ENCODE measurements at regions not wholly inside any gene's neighbourhood (a gene's known extent, or its start where the extent isn't known, plus 50 kb on each side); places are given as distances from the start of the nearest gene placed in this dataset.

- H3K4me1 Mint-ChIP-seq = peaks cover 7% of the 10 kb centered on the region; the same call in 1 of the 2 replicates
- CTCF ChIA-PET = no interaction called here
- no peak for ATAC-seq
These were observed 82.1 kb upstream of the FOXQ1 start for GRCh38 chr6:1229808-1230207.

GRCh38 chr6:1229301-1229700, 82.6 kb upstream of the FOXQ1 start:
- no peaks in the 10 kb centered on the region for H3K9me3 Mint-ChIP-seq
- TF ChIP-seq, protein P1, sequence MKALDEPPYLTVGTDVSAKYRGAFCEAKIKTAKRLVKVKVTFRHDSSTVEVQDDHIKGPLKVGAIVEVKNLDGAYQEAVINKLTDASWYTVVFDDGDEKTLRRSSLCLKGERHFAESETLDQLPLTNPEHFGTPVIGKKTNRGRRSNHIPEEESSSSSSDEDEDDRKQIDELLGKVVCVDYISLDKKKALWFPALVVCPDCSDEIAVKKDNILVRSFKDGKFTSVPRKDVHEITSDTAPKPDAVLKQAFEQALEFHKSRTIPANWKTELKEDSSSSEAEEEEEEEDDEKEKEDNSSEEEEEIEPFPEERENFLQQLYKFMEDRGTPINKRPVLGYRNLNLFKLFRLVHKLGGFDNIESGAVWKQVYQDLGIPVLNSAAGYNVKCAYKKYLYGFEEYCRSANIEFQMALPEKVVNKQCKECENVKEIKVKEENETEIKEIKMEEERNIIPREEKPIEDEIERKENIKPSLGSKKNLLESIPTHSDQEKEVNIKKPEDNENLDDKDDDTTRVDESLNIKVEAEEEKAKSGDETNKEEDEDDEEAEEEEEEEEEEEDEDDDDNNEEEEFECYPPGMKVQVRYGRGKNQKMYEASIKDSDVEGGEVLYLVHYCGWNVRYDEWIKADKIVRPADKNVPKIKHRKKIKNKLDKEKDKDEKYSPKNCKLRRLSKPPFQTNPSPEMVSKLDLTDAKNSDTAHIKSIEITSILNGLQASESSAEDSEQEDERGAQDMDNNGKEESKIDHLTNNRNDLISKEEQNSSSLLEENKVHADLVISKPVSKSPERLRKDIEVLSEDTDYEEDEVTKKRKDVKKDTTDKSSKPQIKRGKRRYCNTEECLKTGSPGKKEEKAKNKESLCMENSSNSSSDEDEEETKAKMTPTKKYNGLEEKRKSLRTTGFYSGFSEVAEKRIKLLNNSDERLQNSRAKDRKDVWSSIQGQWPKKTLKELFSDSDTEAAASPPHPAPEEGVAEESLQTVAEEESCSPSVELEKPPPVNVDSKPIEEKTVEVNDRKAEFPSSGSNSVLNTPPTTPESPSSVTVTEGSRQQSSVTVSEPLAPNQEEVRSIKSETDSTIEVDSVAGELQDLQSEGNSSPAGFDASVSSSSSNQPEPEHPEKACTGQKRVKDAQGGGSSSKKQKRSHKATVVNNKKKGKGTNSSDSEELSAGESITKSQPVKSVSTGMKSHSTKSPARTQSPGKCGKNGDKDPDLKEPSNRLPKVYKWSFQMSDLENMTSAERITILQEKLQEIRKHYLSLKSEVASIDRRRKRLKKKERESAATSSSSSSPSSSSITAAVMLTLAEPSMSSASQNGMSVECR (CRISPR knock-in tag; IDR thresholded peaks at IDR 0.05; ENCODE audit: borderline replicate concordance) = no peak
- TF ChIP-seq, protein P2, sequence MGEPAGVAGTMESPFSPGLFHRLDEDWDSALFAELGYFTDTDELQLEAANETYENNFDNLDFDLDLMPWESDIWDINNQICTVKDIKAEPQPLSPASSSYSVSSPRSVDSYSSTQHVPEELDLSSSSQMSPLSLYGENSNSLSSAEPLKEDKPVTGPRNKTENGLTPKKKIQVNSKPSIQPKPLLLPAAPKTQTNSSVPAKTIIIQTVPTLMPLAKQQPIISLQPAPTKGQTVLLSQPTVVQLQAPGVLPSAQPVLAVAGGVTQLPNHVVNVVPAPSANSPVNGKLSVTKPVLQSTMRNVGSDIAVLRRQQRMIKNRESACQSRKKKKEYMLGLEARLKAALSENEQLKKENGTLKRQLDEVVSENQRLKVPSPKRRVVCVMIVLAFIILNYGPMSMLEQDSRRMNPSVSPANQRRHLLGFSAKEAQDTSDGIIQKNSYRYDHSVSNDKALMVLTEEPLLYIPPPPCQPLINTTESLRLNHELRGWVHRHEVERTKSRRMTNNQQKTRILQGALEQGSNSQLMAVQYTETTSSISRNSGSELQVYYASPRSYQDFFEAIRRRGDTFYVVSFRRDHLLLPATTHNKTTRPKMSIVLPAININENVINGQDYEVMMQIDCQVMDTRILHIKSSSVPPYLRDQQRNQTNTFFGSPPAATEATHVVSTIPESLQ (CRISPR knock-in tag; IDR thresholded peaks at IDR 0.05) = no peak
- TF ChIP-seq TEAD1 (CRISPR knock-in tag; IDR thresholded peaks at IDR 0.05) = no peak
- TF ChIP-seq SOX15 (CRISPR knock-in tag; IDR thresholded peaks at IDR 0.05) = no peak
- no peak for TF ChIP-seq ZBTB21 (CRISPR knock-in tag; IDR thresholded peaks at IDR 0.05; ENCODE audit: borderline replicate concordance)
- TF ChIP-seq OVOL2 (CRISPR knock-in tag; IDR thresholded peaks at IDR 0.05; ENCODE audit: borderline replicate concordance) = no peak
- no peak for TF ChIP-seq MXD4 (CRISPR knock-in tag; IDR thresholded peaks at IDR 0.05; ENCODE audit: borderline replicate concordance)
- peaks cover 7% of the 10 kb centered on the region; the same call in 1 of the 2 replicates for H3K4me1 Mint-ChIP-seq
- DNase-seq (ENCODE audit: low spot score) (no peak), ATAC-seq (no peak)
- H3K27me3 Mint-ChIP-seq (ENCODE audit: low read depth) = peaks cover 6% of the 10 kb centered on the region; the same call in 1 of the 2 replicates
- CTCF ChIA-PET = no interaction called here
- no peak overlapping the region for H3K4me3 Mint-ChIP-seq
- no peaks in the 10 kb centered on the region for H3K36me3 Mint-ChIP-seq
- no peak overlapping the region for H3K27ac Mint-ChIP-seq
- POLR2A ChIA-PET = no interaction called here

More at GRCh38 chr6:1229808-1230207, 82.1 kb upstream of the FOXQ1 start:
- Mint-ChIP-seq H3K9me3 (no peaks in the 10 kb centered on the region), H3K27me3 (ENCODE audit: low read depth) (peaks cover 6% of the 10 kb centered on the region; the same call in 1 of the 2 replicates), H3K4me3 (no peak overlapping the region), H3K27ac (no peak overlapping the region), H3K36me3 (no peaks in the 10 kb centered on the region)
- TF ChIP-seq ZNF121 (CRISPR knock-in tag; IDR thresholded peaks at IDR 0.05) (no peak), PREB (CRISPR knock-in tag; IDR thresholded peaks at IDR 0.05; ENCODE audit: borderline replicate concordance) (no peak), FOXK1 (CRISPR knock-in tag; IDR thresholded peaks at IDR 0.05) (no peak), FOXP1 (CRISPR knock-in tag; IDR thresholded peaks at IDR 0.05; ENCODE audit: borderline replicate concordance) (no peak)
- no peak for DNase-seq (ENCODE audit: low spot score)
- POLR2A ChIA-PET = no interaction called here

GRCh38 chr6:1228754-1229191, 83.1 kb upstream of the FOXQ1 start:
- ChIA-PET POLR2A (no interaction called here), CTCF (no interaction called here)
- no peak overlapping the region for H3K4me3 Mint-ChIP-seq
- H3K27ac Mint-ChIP-seq = no peak overlapping the region
- H3K9me3 Mint-ChIP-seq = no peaks in the 10 kb centered on the region
- peaks cover 6% of the 10 kb centered on the region; the same call in 1 of the 2 replicates for H3K27me3 Mint-ChIP-seq (ENCODE audit: low read depth)
- no peaks in the 10 kb centered on the region for H3K36me3 Mint-ChIP-seq
- DNase-seq (ENCODE audit: low spot score) = no peak
- H3K4me1 Mint-ChIP-seq = peaks cover 7% of the 10 kb centered on the region; the same call in 1 of the 2 replicates
- ATAC-seq = no peak
- TF ChIP-seq ERG (CRISPR knock-in tag; IDR thresholded peaks at IDR 0.05) (no peak), IRF1 (CRISPR knock-in tag; IDR thresholded peaks at IDR 0.05) (no peak), RELA (CRISPR knock-in tag; IDR thresholded peaks at IDR 0.05; ENCODE audit: borderline replicate concordance) (no peak), CDX4 (CRISPR knock-in tag; IDR thresholded peaks at IDR 0.05; ENCODE audit: borderline replicate concordance) (no peak), GRHL2 (CRISPR knock-in tag; IDR thresholded peaks at IDR 0.05; ENCODE audit: insufficient replicate concordance, severe bottlenecking) (no peak)
- TF ChIP-seq, protein P3, sequence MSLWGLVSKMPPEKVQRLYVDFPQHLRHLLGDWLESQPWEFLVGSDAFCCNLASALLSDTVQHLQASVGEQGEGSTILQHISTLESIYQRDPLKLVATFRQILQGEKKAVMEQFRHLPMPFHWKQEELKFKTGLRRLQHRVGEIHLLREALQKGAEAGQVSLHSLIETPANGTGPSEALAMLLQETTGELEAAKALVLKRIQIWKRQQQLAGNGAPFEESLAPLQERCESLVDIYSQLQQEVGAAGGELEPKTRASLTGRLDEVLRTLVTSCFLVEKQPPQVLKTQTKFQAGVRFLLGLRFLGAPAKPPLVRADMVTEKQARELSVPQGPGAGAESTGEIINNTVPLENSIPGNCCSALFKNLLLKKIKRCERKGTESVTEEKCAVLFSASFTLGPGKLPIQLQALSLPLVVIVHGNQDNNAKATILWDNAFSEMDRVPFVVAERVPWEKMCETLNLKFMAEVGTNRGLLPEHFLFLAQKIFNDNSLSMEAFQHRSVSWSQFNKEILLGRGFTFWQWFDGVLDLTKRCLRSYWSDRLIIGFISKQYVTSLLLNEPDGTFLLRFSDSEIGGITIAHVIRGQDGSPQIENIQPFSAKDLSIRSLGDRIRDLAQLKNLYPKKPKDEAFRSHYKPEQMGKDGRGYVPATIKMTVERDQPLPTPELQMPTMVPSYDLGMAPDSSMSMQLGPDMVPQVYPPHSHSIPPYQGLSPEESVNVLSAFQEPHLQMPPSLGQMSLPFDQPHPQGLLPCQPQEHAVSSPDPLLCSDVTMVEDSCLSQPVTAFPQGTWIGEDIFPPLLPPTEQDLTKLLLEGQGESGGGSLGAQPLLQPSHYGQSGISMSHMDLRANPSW (CRISPR knock-in tag; conservative IDR thresholded peaks at IDR 0.05; ENCODE audit: low read depth) = no peak
- TF ChIP-seq, protein P4, sequence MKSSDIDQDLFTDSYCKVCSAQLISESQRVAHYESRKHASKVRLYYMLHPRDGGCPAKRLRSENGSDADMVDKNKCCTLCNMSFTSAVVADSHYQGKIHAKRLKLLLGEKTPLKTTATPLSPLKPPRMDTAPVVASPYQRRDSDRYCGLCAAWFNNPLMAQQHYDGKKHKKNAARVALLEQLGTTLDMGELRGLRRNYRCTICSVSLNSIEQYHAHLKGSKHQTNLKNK (CRISPR knock-in tag; IDR thresholded peaks at IDR 0.05) = no peak
